DMS153 treated with DMSO at 0.1 percent for 48 hours (cell line): ENCODE measurements at regions not wholly inside any gene's neighbourhood (a gene's known extent, or its start where the extent isn't known, plus 50 kb on each side); places are given as distances from the start of the nearest gene placed in this dataset.

Source experiments
- DNase-seq: peaks from one replicate; lab custom pipeline; 2025; ENCODE audit not compliant: unreplicated experiment; lab: John Stamatoyannopoulos, UW

- DNase-seq: no peak
Measured at GRCh38 chr21:19340303-19340702, 936.7 kb upstream of the TMPRSS15 start.

GRCh38 chr21:19340954-19341353 is 937.4 kb upstream of the TMPRSS15 start:
- DNase-seq: no peak

GRCh38 chr21:19343711-19344110 is 940.1 kb upstream of the TMPRSS15 start:
- DNase-seq: no peak

GRCh38 chr21:19350286-19350685 is 946.7 kb upstream of the TMPRSS15 start:
- no peak for DNase-seq

- no peak for DNase-seq
Measured at GRCh38 chr21:19353256-19353655, 949.7 kb upstream of the TMPRSS15 start.

- no peak for DNase-seq
Measured at GRCh38 chr21:19368944-19369343, 965.4 kb upstream of the TMPRSS15 start.

- no peak for DNase-seq
Measured at GRCh38 chr21:19392390-19392789, 988.8 kb upstream of the TMPRSS15 start.

GRCh38 chr21:19400223-19400770 is 996.7 kb upstream of the TMPRSS15 start:
- no peak for DNase-seq

GRCh38 chr21:19402870-19403269 is 999.3 kb upstream of the TMPRSS15 start:
- DNase-seq: no peak

GRCh38 chr21:19405326-19405725 is 1001.7 kb upstream of the TMPRSS15 start:
- DNase-seq: no peak

- DNase-seq: no peak
Measured at GRCh38 chr21:19420565-19420964, 1017.0 kb upstream of the TMPRSS15 start.

GRCh38 chr21:19433623-19434022 is 1030.0 kb upstream of the TMPRSS15 start:
- DNase-seq: no peak

GRCh38 chr21:19440792-19441655 is 1037.4 kb upstream of the TMPRSS15 start:
- DNase-seq: no peak

- no peak for DNase-seq
Measured at GRCh38 chr21:19458295-19458694, 1054.7 kb upstream of the TMPRSS15 start.

GRCh38 chr21:19461481-19462205 is 1058.1 kb upstream of the TMPRSS15 start:
- no peak for DNase-seq

GRCh38 chr21:19463966-19464365 is 1060.4 kb upstream of the TMPRSS15 start:
- DNase-seq: no peak

- no peak for DNase-seq
Measured at GRCh38 chr21:19468991-19469715, 1065.6 kb upstream of the TMPRSS15 start.

GRCh38 chr21:19475525-19475924 is 1071.9 kb upstream of the TMPRSS15 start:
- DNase-seq: no peak

GRCh38 chr21:19489930-19490329 is 1086.3 kb upstream of the TMPRSS15 start:
- no peak for DNase-seq

GRCh38 chr21:19490481-19490880 is 1086.9 kb upstream of the TMPRSS15 start:
- no peak for DNase-seq
